ENCODE measurements at regions not wholly inside any gene's neighbourhood (a gene's known extent, or its start where the extent isn't known, plus 50 kb on each side); places are given as distances from the start of the nearest gene placed in this dataset.

- no CpG with 5 or more reads among the region's 2 CpGs for WGBS (ENCODE audit: extremely low coverage, insufficient read length, low lambda C conversion rate)
Observed at GRCh38 chr7:97620495-97620894, 111.4 kb upstream of the TAC1 start.

More at GRCh38 chr7:97620495-97620894, 111.4 kb upstream of the TAC1 start:
- Histone ChIP-seq H3K79me2 (ENCODE audit: insufficient read depth, low read length) (no peaks in the 10 kb centered on the region), H3K79me1 (ENCODE audit: insufficient read depth, low read depth, low read length, poor library complexity, severe bottlenecking) (no peaks in the 10 kb centered on the region), H3K9ac (ENCODE audit: extremely low read depth, insufficient read length, low read length) (no peak overlapping the region), H4K20me1 (ENCODE audit: control insufficient read depth, insufficient read depth, insufficient read length) (no peaks in the 10 kb centered on the region), H2BK12ac (ENCODE audit: insufficient read length, low read depth, low read length) (no peak overlapping the region), H3K27ac (ENCODE audit: insufficient read length, low read depth, low read length) (no peak overlapping the region), H2BK15ac (ENCODE audit: low read depth, low read length) (no peak overlapping the region), H3K23ac (ENCODE audit: insufficient read length, low read depth, low read length) (no peak overlapping the region), H3K9me3 (ENCODE audit: control insufficient read depth, low read depth, low read length) (no peaks in the 10 kb centered on the region), H3K4me2 (ENCODE audit: insufficient read depth, insufficient read length, low read length) (no peak overlapping the region), H2AK5ac (ENCODE audit: insufficient read length, low read length) (no peak overlapping the region), H3K14ac (ENCODE audit: insufficient read depth, low read length) (no peak overlapping the region), H3K4me1 (ENCODE audit: insufficient read depth, low read length) (no peaks in the 10 kb centered on the region), H4K5ac (ENCODE audit: insufficient read length, low read depth, low read length) (no peak overlapping the region), H4K91ac (ENCODE audit: insufficient read length, low read depth, low read length) (no peak overlapping the region), H3K23me2 (ENCODE audit: insufficient read length, low read depth, low read length, poor library complexity, severe bottlenecking) (no peaks in the 10 kb centered on the region), H3T11ph (ENCODE audit: low read length) (no peak overlapping the region), H2AFZ (ENCODE audit: low read length) (no peak overlapping the region), H2BK5ac (ENCODE audit: insufficient read length, low read length) (no peak overlapping the region), H3K18ac (ENCODE audit: insufficient read length, low read depth, low read length) (no peak overlapping the region), H4K8ac (replicated peaks; ENCODE audit: insufficient read length, low read depth, low read length) (no peak overlapping the region), H2BK120ac (ENCODE audit: low read depth, low read length, poor library complexity, severe bottlenecking) (no peak overlapping the region), H2BK20ac (ENCODE audit: low read depth, low read length, poor library complexity, severe bottlenecking) (no peak overlapping the region), H3K56ac (ENCODE audit: insufficient read length, low read depth, low read length) (no peak overlapping the region), H3K4ac (ENCODE audit: low read depth, low read length) (no peak overlapping the region), H3K27me3 (ENCODE audit: insufficient read depth, low read length) (no peaks in the 10 kb centered on the region)
- Mint-ChIP-seq H3K4me1 (no peaks in the 10 kb centered on the region), H3K36me3 (ENCODE audit: insufficient read depth in 1 of 3, low read depth in 3 of 3) (no peaks in the 10 kb centered on the region), H3K27me3 (ENCODE audit: low read depth) (no peaks in the 10 kb centered on the region), H3K4me3 (no peak overlapping the region), H3K27ac (no peak overlapping the region), H3K9me3 (peaks cover 2 to 9% of the 10 kb centered on the region in 2 experiments; a peak in 3 of 5 replicates)
- no peak for TF ChIP-seq CTCF (conservative IDR thresholded peaks at IDR 0.05)
- DNase-seq: no peak
